ENCODE measurements at regions not wholly inside any gene's neighbourhood (a gene's known extent, or its start where the extent isn't known, plus 50 kb on each side); places are given as distances from the start of the nearest gene placed in this dataset.

GRCh38 chr14:26293909-26294308 is 303.9 kb downstream of the NOVA1 start:
- Histone ChIP-seq H3K27me3 (ENCODE audit: control insufficient read depth in 2 of 2, insufficient read depth in 2 of 2, low read length in 2 of 2) (no peaks in the 10 kb centered on the region), H3K4me1 (replicated peaks in 1 of 2; ENCODE audit: control insufficient read depth in 2 of 2, insufficient read depth in 2 of 2, low read length in 2 of 2) (no peaks in the 10 kb centered on the region), H2AFZ (ENCODE audit: low read depth, low read length) (no peak overlapping the region), H3K79me2 (ENCODE audit: control insufficient read depth, insufficient read depth, low read length) (no peaks in the 10 kb centered on the region), H3K9me3 (replicated peaks; ENCODE audit: control insufficient read depth, insufficient read depth, low read depth, low read length) (no peaks in the 10 kb centered on the region), H3K4me2 (ENCODE audit: insufficient read depth, low read length) (no peak overlapping the region), H3K9ac (ENCODE audit: insufficient read depth in 1 of 2, low read depth in 2 of 2, low read length in 2 of 2) (no peak overlapping the region), H3K4me3 (no peak overlapping the region), H4K20me1 (replicated peaks; ENCODE audit: control insufficient read depth, insufficient read depth, low read length) (no peaks in the 10 kb centered on the region), H3K36me3 (ENCODE audit: control insufficient read depth, insufficient read depth, low read length) (no peaks in the 10 kb centered on the region), H3K9me1 (ENCODE audit: control insufficient read depth, insufficient read depth, low read length) (no peaks in the 10 kb centered on the region), H3K27ac (ENCODE audit: extremely low read depth, low read depth, low read length) (no peak overlapping the region)
- ATAC-seq (no peak), DNase-seq (ENCODE audit: extremely low read depth in 1 of 4, low spot score in 3 of 4) (no peak), FAIRE-seq (no peak)
- no peak for TF ChIP-seq FOXK1 (CRISPR knock-in tag; IDR thresholded peaks at IDR 0.05; ENCODE audit: borderline replicate concordance)
- TF ChIP-seq ZNF282 (CRISPR knock-in tag; IDR thresholded peaks at IDR 0.05): no peak
- TF ChIP-seq JUNB (CRISPR knock-in tag; conservative IDR thresholded peaks at IDR 0.05): no peak
- no peak for TF ChIP-seq ZNF436 (CRISPR knock-in tag; IDR thresholded peaks at IDR 0.05)
- no peak for TF ChIP-seq GABPA (tag; conservative IDR thresholded peaks at IDR 0.05; ENCODE audit: low read depth)
- no peak for TF ChIP-seq ZNF274 (IDR thresholded peaks at IDR 0.05; ENCODE audit: borderline replicate concordance, low read depth, low read length)
- TF ChIP-seq MYBL2 (IDR thresholded peaks at IDR 0.05; ENCODE audit: low read depth): no peak
- no peak for TF ChIP-seq MYBL2 (CRISPR knock-in tag; IDR thresholded peaks at IDR 0.05; ENCODE audit: borderline replicate concordance)
- TF ChIP-seq, protein P1, sequence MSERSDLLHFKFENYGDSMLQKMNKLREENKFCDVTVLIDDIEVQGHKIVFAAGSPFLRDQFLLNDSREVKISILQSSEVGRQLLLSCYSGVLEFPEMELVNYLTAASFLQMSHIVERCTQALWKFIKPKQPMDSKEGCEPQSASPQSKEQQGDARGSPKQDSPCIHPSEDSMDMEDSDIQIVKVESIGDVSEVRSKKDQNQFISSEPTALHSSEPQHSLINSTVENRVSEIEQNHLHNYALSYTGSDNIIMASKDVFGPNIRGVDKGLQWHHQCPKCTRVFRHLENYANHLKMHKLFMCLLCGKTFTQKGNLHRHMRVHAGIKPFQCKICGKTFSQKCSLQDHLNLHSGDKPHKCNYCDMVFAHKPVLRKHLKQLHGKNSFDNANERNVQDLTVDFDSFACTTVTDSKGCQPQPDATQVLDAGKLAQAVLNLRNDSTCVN (CRISPR knock-in tag; IDR thresholded peaks at IDR 0.05): no peak
- BruUV-seq (replicated peaks): no TSS peak
- CTCF ChIA-PET (ENCODE audit: low intra/inter-chr PET ratio): no interaction called here
- POLR2A ChIA-PET: interaction anchor here (0.7 kb wide), 1 partner anchor 100 kb away, joined by 3 read pairs; no protein-coding TSS in a partner anchor
- 10% methylated on average over 3 of the region's 3 CpGs for WGBS (ENCODE audit: insufficient coverage, low coverage, missing lambda C conversion rate)
- in situ Hi-C loops (cut with MboI): no loop called here
- intact Hi-C loops (cut with micrococcal nuclease): no loop called here

Data from K562 (cell line).